Endothelial cell of umbilical vein (primary cell): ENCODE measurements at regions not wholly inside any gene's neighbourhood (a gene's known extent, or its start where the extent isn't known, plus 50 kb on each side); places are given as distances from the start of the nearest gene placed in this dataset.

Source experiments
- BruUV-seq: library from RNA; stranded (reverse); fragments of 400-500 nt; replicated peaks from 2 replicates; lab custom pipeline; 2021; lab: Mats Ljungman, UMichigan
- CTCF ChIA-PET: fragments of 300-600, 350-600 bp; sonication (Branson Sonifier 250); formaldehyde crosslinking; loops from one replicate; lab custom pipeline; 2021; ENCODE audit warnings: antibody characterized with exemption, inconsistent platforms; lab: Charles Lee
- POLR2A ChIA-PET: fragments of 300-600, 350-600 bp; sonication (Branson Sonifier 250); formaldehyde crosslinking; loops from one replicate; lab custom pipeline; 2021; ENCODE audit warnings: antibody characterized with exemption, inconsistent platforms; lab: Charles Lee
- DNase-seq: peaks from one replicate; pipeline ENCODE4 v3.0.0-alpha.2; 2011; ENCODE audit warnings: low read depth, low spot score
- FAIRE-seq: peaks from 2 replicates; lab custom pipeline; 2011; peaks lifted over from hg19 to GRCh38; lab: Jason Lieb, UNC
- H2AFZ ChIP-seq: 2 replicates; pipeline ENCODE4 v1.6.0; 2012; ENCODE audit warnings: low read depth, low read length, control low read depth, inconsistent platforms
- H3K27ac ChIP-seq: 2 replicates; pipeline ENCODE4 v1.5.1; 2011; ENCODE audit warnings: low read depth, mild to moderate bottlenecking, control low read depth, low read length, moderate library complexity; ENCODE audit not compliant: insufficient read depth
- H3K27me3 ChIP-seq, 2 experiments: 2 replicates each; pipeline versions ENCODE4 v1.6.0 to v1.6.1; 2011; ENCODE audit warnings: low read length in 2 of 2, mixed read lengths in 1 of 2; ENCODE audit not compliant: control insufficient read depth in 2 of 2, insufficient read depth in 2 of 2
- H3K36me3 ChIP-seq, 2 experiments: 2 replicates in 1 of 2; 3 replicates in 1 of 2; pipeline ENCODE4 v1.5.1; 2011; ENCODE audit warnings: low read length in 2 of 2, mild to moderate bottlenecking in 1 of 2, moderate library complexity in 1 of 2; ENCODE audit not compliant: control insufficient read depth in 2 of 2, insufficient read depth in 2 of 2; ENCODE audit errors: extremely low read depth in 1 of 2
- H3K4me1 ChIP-seq: 3 replicates; pipeline ENCODE4 v1.5.1; 2011; ENCODE audit warnings: mild to moderate bottlenecking, low read length; ENCODE audit not compliant: control insufficient read depth, insufficient read depth; ENCODE audit errors: extremely low read depth
- H3K4me2 ChIP-seq: 2 replicates; pipeline ENCODE4 v1.6.1; 2011; ENCODE audit warnings: low read length, control low read depth, mixed read lengths; ENCODE audit not compliant: insufficient read depth
- H3K4me3 ChIP-seq, 3 experiments: fragments of 200-600 bp in 1 of 3; sonication (generic), shearing (Covaris generic) in 1 of 3; replicated peaks in 1 of 3; 2 replicates each; pipeline ENCODE4 v1.5.1; 2011 to 2016; ENCODE audit warnings: control low read depth in 3 of 3, low read length in 3 of 3, mild to moderate bottlenecking in 2 of 3, inconsistent platforms in 1 of 3, low read depth in 1 of 3, moderate library complexity in 1 of 3; ENCODE audit not compliant: insufficient read depth in 1 of 3
- H3K79me2 ChIP-seq: 2 replicates; pipeline ENCODE4 v1.6.0; 2012; ENCODE audit warnings: low read length, inconsistent platforms; ENCODE audit not compliant: control insufficient read depth, insufficient read depth
- H3K9ac ChIP-seq: replicated peaks from 2 replicates; pipeline ENCODE3; 2011; ENCODE audit warnings: low read length, control low read depth; ENCODE audit not compliant: insufficient read depth; ENCODE audit errors: extremely low read depth
- H3K9me1 ChIP-seq: replicated peaks from 3 replicates; pipeline ENCODE4 v1.6.0; 2011; ENCODE audit warnings: mild to moderate bottlenecking, low read length; ENCODE audit not compliant: control insufficient read depth, insufficient read depth; ENCODE audit errors: extremely low read depth
- H3K9me3 ChIP-seq: replicated peaks from 2 replicates; pipeline ENCODE4 v1.5.1; 2012; ENCODE audit warnings: low read length, inconsistent platforms; ENCODE audit not compliant: control insufficient read depth, insufficient read depth
- H4K20me1 ChIP-seq: replicated peaks from 2 replicates; pipeline ENCODE3; 2011; ENCODE audit warnings: mild to moderate bottlenecking, low read length; ENCODE audit not compliant: control insufficient read depth, insufficient read depth; ENCODE audit errors: extremely low read depth
- CTCF ChIP-seq, 2 donors: IDR thresholded peaks; 1 replicate in 1 of 2; 2 replicates in 1 of 2; pipeline ENCODE4 v1.5.1; 2011; ENCODE audit warnings: low read length in 2 of 2, mild to moderate bottlenecking in 2 of 2, moderate library complexity in 2 of 2, control low read depth in 1 of 2, inconsistent platforms in 1 of 2, low read depth in 1 of 2; ENCODE audit not compliant: insufficient read depth in 1 of 2; ENCODE audit errors: extremely low read depth in 1 of 2
- EZH2 ChIP-seq: IDR thresholded peaks from 2 replicates; pipeline ENCODE4 v1.6.1; 2012; ENCODE audit warnings: borderline replicate concordance, low read depth, mild to moderate bottlenecking, moderate library complexity, low read length, inconsistent platforms; ENCODE audit not compliant: severe bottlenecking
- FOS ChIP-seq: IDR thresholded peaks from 2 replicates; pipeline ENCODE4 v1.6.1; 2011; ENCODE audit warnings: mild to moderate bottlenecking, low read length, moderate library complexity, borderline replicate concordance; ENCODE audit not compliant: insufficient read depth
- GATA2 ChIP-seq: IDR thresholded peaks from 2 replicates; pipeline ENCODE4 v1.7.0; 2011; ENCODE audit warnings: low read depth, mild to moderate bottlenecking, moderate library complexity, mixed read lengths, low read length; ENCODE audit not compliant: insufficient read length, insufficient read depth
- JUN ChIP-seq: IDR thresholded peaks from 2 replicates; pipeline ENCODE4 v1.6.1; 2011; ENCODE audit warnings: borderline replicate concordance, low read depth; ENCODE audit not compliant: insufficient read length, insufficient read depth
- MAX ChIP-seq: IDR thresholded peaks from 2 replicates; pipeline ENCODE4 v1.6.1; 2011; ENCODE audit not compliant: insufficient read depth, insufficient read length
- MYC ChIP-seq: IDR thresholded peaks from one replicate; pipeline ENCODE4 v1.6.1; 2011; ENCODE audit warnings: mild to moderate bottlenecking, low read depth, low read length
- POLR2A ChIP-seq: IDR thresholded peaks from 2 replicates; pipeline ENCODE4 v1.6.1; 2012; ENCODE audit warnings: low read depth, mild to moderate bottlenecking, control low read depth, low read length
- POLR2AphosphoS5 ChIP-seq: IDR thresholded peaks from 2 replicates; pipeline ENCODE4 v1.6.1; 2012; ENCODE audit warnings: low read depth, mild to moderate bottlenecking, control low read depth, low read length, moderate library complexity; ENCODE audit not compliant: insufficient read depth
- dilution Hi-C: fragments of 300-500 bp; cut with MboI; formaldehyde crosslinking; loops from one replicate; pipeline ENCODE4 v1.15.0; 2019; ENCODE audit warnings: low sequenced_read_pairs; ENCODE audit not compliant: extremely low pct_ligation_motif_present
- intact Hi-C: fragments of 100-400 bp; cut with micrococcal nuclease; formaldehyde crosslinking; loops from one replicate; pipeline ENCODE4 v1.10.0; 2022

- Histone ChIP-seq H3K27ac (no peak overlapping the region), H3K4me3 (no peak overlapping the region), H2AFZ (no peak overlapping the region), H3K79me2 (no peaks in the 10 kb centered on the region), H4K20me1 (no peaks in the 10 kb centered on the region), H3K9ac (no peak overlapping the region), H3K4me1 (no peaks in the 10 kb centered on the region), H3K27me3 (peaks cover 6 to 17% of the 10 kb centered on the region in 2 experiments), H3K9me3 (no peaks in the 10 kb centered on the region), H3K4me2 (no peak overlapping the region), H3K9me1 (no peaks in the 10 kb centered on the region), H3K36me3 (no peaks in the 10 kb centered on the region)
- ChIA-PET POLR2A (no interaction called here), CTCF (no interaction called here)
- intact Hi-C loops (no loop called here), dilution Hi-C loops (no loop called here)
- DNase-seq (no peak), FAIRE-seq (no peak)
- TF ChIP-seq EZH2, result no peak
- no peak for TF ChIP-seq MYC
- TF ChIP-seq POLR2AphosphoS5, result no peak
- TF ChIP-seq CTCF (IDR thresholded peaks at IDR 0.05; ENCODE audit: extremely low read depth in 1 of 2, insufficient read depth in 1 of 2, low read depth in 1 of 2, low read length in 2 of 2), result no peak
- TF ChIP-seq GATA2, result no peak
- no peak for TF ChIP-seq POLR2A
- no peak for TF ChIP-seq JUN
- TF ChIP-seq MAX, result no peak
- no peak for TF ChIP-seq FOS
- BruUV-seq, result no TSS peak
These were observed 193.6 kb upstream of the SPRED2 start for GRCh38 chr2:65625982-65626381.
